WERI-Rb-1 (cell line): ENCODE measurements at regions not wholly inside any gene's neighbourhood (a gene's known extent, or its start where the extent isn't known, plus 50 kb on each side); places are given as distances from the start of the nearest gene placed in this dataset.

Experiments
- DNase-seq: peaks from one replicate; pipeline ENCODE4 v3.0.0-alpha.2; 2020
- H3K27ac ChIP-seq: fragments of 250-450 bp; sonication (Bioruptor Pico); 2 replicates; pipeline ENCODE4 v1.5.1; 2020; ENCODE audit warnings: mild to moderate bottlenecking, moderate library complexity
- H3K27me3 ChIP-seq: fragments of 250-450 bp; sonication (Bioruptor Pico); 2 replicates; pipeline ENCODE4 v1.5.1; 2021; ENCODE audit warnings: mild to moderate bottlenecking, low read depth, moderate library complexity; ENCODE audit not compliant: insufficient read depth, severe bottlenecking
- H3K36me3 ChIP-seq: fragments of 250-450 bp; sonication (Bioruptor Pico); 2 replicates; pipeline ENCODE4 v1.5.1; 2020; ENCODE audit warnings: mild to moderate bottlenecking, moderate library complexity
- H3K4me3 ChIP-seq: 2 replicates; pipeline ENCODE4 v1.5.1; 2011; ENCODE audit warnings: low read depth, mild to moderate bottlenecking, control low read depth, low read length
- H3K9me3 ChIP-seq: fragments of 250-450 bp; sonication (Bioruptor Pico); 2 replicates; pipeline ENCODE4 v1.5.1; 2021; ENCODE audit warnings: mild to moderate bottlenecking, moderate library complexity; ENCODE audit not compliant: severe bottlenecking
- TF ChIP-seq, protein P1 (sequence below): IDR thresholded peaks from 2 replicates; pipeline ENCODE4 v1.5.1; 2011; ENCODE audit warnings: low read depth, mild to moderate bottlenecking, control low read depth, inconsistent platforms, low read length

DNA sequence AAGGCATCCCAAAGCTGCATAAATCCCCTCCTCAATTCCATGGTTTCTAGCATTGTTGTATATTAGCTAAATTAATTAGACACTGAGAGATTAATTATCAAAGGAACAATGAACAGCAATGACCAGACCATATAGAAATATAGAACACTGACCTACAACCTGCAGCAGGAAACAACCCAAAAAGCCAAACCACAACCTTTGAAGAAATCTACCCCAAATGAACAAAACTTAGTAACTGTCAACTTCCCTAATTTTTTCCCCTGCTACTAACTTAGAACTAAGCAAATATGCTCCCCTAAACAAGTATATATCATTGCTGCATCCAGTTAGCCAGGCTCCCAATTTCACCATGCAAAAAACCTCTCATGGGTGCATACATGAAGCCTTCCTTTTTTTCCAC is 268.0 kb upstream of the ANO3 start:
- Histone ChIP-seq H3K36me3 (no peaks in the 10 kb centered on the region), H3K27me3 (no peaks in the 10 kb centered on the region), H3K27ac (no peak overlapping the region), H3K9me3 (no peaks in the 10 kb centered on the region), H3K4me3 (no peak overlapping the region)
- TF ChIP-seq, protein P1, sequence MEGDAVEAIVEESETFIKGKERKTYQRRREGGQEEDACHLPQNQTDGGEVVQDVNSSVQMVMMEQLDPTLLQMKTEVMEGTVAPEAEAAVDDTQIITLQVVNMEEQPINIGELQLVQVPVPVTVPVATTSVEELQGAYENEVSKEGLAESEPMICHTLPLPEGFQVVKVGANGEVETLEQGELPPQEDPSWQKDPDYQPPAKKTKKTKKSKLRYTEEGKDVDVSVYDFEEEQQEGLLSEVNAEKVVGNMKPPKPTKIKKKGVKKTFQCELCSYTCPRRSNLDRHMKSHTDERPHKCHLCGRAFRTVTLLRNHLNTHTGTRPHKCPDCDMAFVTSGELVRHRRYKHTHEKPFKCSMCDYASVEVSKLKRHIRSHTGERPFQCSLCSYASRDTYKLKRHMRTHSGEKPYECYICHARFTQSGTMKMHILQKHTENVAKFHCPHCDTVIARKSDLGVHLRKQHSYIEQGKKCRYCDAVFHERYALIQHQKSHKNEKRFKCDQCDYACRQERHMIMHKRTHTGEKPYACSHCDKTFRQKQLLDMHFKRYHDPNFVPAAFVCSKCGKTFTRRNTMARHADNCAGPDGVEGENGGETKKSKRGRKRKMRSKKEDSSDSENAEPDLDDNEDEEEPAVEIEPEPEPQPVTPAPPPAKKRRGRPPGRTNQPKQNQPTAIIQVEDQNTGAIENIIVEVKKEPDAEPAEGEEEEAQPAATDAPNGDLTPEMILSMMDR: no peak
- DNase-seq: no peak

DNA sequence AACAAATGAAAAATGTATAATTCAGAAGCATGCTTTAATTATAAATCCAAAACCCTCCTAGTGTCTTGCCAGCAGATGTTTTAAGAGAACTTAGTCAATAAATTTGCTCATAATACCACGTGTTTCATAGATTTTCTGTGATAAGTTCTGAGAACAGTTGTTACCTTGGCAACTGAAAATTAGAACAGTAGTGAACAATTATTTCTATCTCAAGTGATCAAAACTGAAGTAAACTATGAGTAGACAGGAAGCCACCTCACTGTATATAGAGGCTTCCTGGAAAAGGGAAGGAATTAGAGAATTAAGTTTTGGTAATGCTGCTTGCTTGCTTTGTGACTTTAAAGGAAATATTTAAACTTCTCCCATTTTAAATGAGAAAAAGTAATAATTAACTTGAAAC is 266.0 kb upstream of the ANO3 start:
- no peaks in the 10 kb centered on the region for H3K36me3 ChIP-seq
- no peak overlapping the region for H3K27ac ChIP-seq
- no peaks in the 10 kb centered on the region for H3K9me3 ChIP-seq
- H3K4me3 ChIP-seq: no peak overlapping the region
- H3K27me3 ChIP-seq: no peaks in the 10 kb centered on the region
- TF ChIP-seq, protein P1: no peak
- no peak for DNase-seq

DNA sequence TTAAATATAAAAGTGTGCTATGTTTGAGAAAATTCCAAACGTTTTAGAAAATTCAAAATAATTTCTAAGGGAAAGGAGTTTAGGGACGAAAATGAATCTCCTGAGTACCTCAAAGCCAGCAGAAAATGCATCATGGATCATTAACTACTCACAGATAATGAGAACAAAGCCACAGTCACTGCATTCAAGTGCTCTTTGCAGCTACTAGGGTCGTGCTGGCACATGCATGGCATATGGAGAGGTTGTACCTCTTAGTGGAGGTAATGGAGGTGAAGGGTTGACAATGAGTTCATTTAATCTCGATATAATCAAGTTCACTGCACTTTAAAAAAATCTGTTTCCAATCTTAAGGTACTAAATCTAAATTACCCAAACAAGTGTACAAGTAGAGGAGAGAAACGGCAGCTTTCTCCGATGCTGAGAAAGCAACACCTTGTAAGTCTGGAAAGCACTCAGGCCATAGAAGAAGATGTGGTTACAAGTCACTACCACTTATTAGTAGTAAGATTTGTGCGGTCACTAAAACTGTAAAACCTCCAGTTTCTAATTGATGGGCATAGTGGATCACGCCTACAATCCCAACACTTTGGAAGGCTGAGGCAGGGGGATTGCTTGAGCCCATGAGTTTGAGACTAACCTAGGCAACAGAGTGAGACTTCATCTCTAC is 261.1 kb upstream of the ANO3 start:
- no peaks in the 10 kb centered on the region for H3K36me3 ChIP-seq
- TF ChIP-seq, protein P1: no peak
- H3K4me3 ChIP-seq: no peak overlapping the region
- no peaks in the 10 kb centered on the region for H3K9me3 ChIP-seq
- no peak overlapping the region for H3K27ac ChIP-seq
- no peak for DNase-seq
- no peaks in the 10 kb centered on the region for H3K27me3 ChIP-seq

DNA sequence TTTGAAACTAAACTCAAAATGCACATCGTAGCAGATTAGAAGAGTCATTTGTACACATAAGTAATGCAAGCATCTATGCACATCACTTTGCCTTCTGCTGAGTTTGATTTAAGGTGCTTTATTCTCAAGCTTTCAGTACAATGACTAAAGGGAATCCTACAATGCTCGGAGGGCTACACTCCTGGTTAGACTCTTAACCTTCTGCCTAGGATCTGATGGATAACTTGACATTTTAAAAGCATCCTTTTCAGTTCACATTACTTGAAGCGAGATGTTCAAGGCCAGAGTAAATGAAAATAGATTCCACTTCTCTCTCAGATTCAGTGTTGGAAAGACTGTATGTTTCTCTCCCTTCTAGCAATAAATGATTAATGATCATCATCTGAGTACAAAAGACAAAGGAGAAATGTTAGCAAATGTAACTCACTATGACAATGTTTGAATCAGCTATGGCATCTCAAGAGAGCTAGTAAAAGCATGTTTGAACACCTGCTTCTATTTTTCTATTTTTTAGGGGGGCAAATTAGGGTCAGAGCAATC is 259.2 kb upstream of the ANO3 start:
- no peaks in the 10 kb centered on the region for H3K27me3 ChIP-seq
- H3K36me3 ChIP-seq: no peaks in the 10 kb centered on the region
- TF ChIP-seq, protein P1: no peak
- no peaks in the 10 kb centered on the region for H3K9me3 ChIP-seq
- no peak overlapping the region for H3K27ac ChIP-seq
- no peak overlapping the region for H3K4me3 ChIP-seq
- no peak for DNase-seq

DNA sequence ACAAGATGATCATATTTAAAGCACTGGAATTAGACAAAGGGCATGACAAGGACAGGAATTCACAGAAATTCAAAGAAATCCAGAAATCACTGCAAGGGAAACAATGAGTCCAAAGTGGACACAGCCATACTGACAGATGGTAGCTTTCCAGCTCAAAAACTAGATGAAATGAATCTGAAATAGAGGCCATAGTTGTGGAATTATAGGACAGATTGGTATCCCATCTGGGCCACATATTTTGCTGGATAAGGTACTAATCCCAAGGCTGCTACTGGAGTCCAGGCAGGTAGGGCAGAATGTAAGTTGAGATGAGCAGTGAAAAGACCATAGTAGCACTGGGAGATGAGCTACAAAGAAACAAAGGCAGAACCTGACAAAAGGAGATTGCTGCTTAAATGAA is 258.3 kb upstream of the ANO3 start:
- no peaks in the 10 kb centered on the region for H3K27me3 ChIP-seq
- H3K36me3 ChIP-seq: no peaks in the 10 kb centered on the region
- no peak overlapping the region for H3K27ac ChIP-seq
- peak; percentile 39 for DNase-seq
- H3K4me3 ChIP-seq: no peak overlapping the region
- TF ChIP-seq, protein P1: no peak
- H3K9me3 ChIP-seq: no peaks in the 10 kb centered on the region
